Endothelial cell (in vitro differentiated cells): ENCODE measurements at regions not wholly inside any gene's neighbourhood (a gene's known extent, or its start where the extent isn't known, plus 50 kb on each side); places are given as distances from the start of the nearest gene placed in this dataset.
A peak's percentile ranks its signal among the peaks of the same experiment; 100 is the strongest.
"Not testable (repeated sequence)": the region's sequence is repeated elsewhere in the genome, so short reads cannot be mapped to it uniquely, and the experiment has no call there.

ENCODE experiments used
- DNase-seq: peaks from one replicate; pipeline ENCODE4 v3.0.0; 2021; ENCODE audit warnings: low spot score
- H3K27ac Mint-ChIP-seq: one replicate; pipeline ENCODE4 v1.8.0; 2021; ENCODE audit warnings: mixed read lengths, inconsistent platforms; ENCODE audit not compliant: unreplicated experiment
- H3K27me3 Mint-ChIP-seq: one replicate; pipeline ENCODE4 v1.8.0; 2021; ENCODE audit warnings: mild to moderate bottlenecking, moderate library complexity, mixed read lengths, inconsistent platforms; ENCODE audit not compliant: unreplicated experiment
- H3K36me3 Mint-ChIP-seq: one replicate; pipeline ENCODE4 v1.8.0; 2021; ENCODE audit warnings: mild to moderate bottlenecking, low read depth, mixed read lengths, inconsistent platforms; ENCODE audit not compliant: unreplicated experiment
- H3K4me1 Mint-ChIP-seq: one replicate; pipeline ENCODE4 v1.8.0; 2021; ENCODE audit warnings: mild to moderate bottlenecking, mixed read lengths, inconsistent platforms; ENCODE audit not compliant: unreplicated experiment
- H3K4me3 Mint-ChIP-seq: one replicate; pipeline ENCODE4 v1.8.0; 2021; ENCODE audit warnings: mild to moderate bottlenecking, mixed read lengths, inconsistent platforms; ENCODE audit not compliant: unreplicated experiment
- H3K9me3 Mint-ChIP-seq: one replicate; pipeline ENCODE4 v1.8.0; 2021; ENCODE audit warnings: mixed read lengths, inconsistent platforms; ENCODE audit not compliant: unreplicated experiment
- TF ChIP-seq, protein P1 (sequence below): fragments of 200-600 bp; sonication (generic); IDR thresholded peaks from one replicate; pipeline ENCODE4 v1.5.0; 2021; ENCODE audit warnings: antibody characterized with exemption; ENCODE audit not compliant: unreplicated experiment

DNA sequence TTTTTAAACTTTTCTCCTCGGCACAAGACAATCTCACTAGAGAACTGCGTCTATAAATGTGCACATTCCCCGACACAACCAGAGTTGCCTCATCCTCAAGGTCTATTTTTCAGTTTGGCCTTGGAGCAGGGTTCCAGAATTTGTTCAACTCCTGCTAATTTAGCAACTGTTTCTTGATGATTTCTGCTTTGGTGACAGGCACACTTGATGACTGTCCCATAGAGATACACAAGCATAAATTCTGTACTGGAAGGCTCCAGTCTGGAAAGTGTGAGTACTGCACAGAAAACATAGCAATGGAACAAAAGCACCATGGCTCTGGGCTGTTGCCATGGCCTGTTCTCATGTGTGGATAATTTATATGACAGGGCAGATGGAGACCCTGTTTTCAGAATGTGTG lies 379.6 kb upstream of the PDZRN3 start:
- H3K36me3 Mint-ChIP-seq = no peaks in the 10 kb centered on the region
- H3K27ac Mint-ChIP-seq = peak overlapping the region; percentile 64
- DNase-seq = no peak
- H3K9me3 Mint-ChIP-seq = no peaks in the 10 kb centered on the region
- TF ChIP-seq, protein P1, sequence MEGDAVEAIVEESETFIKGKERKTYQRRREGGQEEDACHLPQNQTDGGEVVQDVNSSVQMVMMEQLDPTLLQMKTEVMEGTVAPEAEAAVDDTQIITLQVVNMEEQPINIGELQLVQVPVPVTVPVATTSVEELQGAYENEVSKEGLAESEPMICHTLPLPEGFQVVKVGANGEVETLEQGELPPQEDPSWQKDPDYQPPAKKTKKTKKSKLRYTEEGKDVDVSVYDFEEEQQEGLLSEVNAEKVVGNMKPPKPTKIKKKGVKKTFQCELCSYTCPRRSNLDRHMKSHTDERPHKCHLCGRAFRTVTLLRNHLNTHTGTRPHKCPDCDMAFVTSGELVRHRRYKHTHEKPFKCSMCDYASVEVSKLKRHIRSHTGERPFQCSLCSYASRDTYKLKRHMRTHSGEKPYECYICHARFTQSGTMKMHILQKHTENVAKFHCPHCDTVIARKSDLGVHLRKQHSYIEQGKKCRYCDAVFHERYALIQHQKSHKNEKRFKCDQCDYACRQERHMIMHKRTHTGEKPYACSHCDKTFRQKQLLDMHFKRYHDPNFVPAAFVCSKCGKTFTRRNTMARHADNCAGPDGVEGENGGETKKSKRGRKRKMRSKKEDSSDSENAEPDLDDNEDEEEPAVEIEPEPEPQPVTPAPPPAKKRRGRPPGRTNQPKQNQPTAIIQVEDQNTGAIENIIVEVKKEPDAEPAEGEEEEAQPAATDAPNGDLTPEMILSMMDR = no peak
- H3K4me3 Mint-ChIP-seq = no peak overlapping the region
- H3K27me3 Mint-ChIP-seq = no peaks in the 10 kb centered on the region
- no peaks in the 10 kb centered on the region for H3K4me1 Mint-ChIP-seq

DNA sequence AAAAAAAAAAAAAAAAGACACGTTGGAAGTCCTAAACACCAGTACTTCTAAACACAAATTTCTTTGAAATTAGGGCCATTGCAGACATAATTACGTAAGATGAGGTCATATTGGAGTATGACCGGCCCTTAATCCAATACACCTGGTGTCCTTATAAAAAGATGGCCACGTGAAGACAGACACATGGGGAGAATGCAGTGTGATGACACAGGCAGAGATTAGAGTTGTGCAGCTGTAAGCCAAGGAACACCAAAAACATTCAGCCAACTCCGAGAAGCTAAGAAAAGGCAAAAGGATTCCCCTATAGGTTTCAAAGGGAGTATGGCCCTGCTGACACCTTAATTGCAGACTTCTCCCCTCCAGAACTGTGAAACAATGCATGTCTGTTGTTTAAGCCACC lies 379.0 kb upstream of the PDZRN3 start:
- Mint-ChIP-seq H3K9me3 (no peaks in the 10 kb centered on the region), H3K4me1 (no peaks in the 10 kb centered on the region), H3K27ac (no peak overlapping the region), H3K4me3 (no peak overlapping the region), H3K27me3 (no peaks in the 10 kb centered on the region), H3K36me3 (no peaks in the 10 kb centered on the region)
- DNase-seq = no peak
- TF ChIP-seq, protein P1 = no peak

DNA sequence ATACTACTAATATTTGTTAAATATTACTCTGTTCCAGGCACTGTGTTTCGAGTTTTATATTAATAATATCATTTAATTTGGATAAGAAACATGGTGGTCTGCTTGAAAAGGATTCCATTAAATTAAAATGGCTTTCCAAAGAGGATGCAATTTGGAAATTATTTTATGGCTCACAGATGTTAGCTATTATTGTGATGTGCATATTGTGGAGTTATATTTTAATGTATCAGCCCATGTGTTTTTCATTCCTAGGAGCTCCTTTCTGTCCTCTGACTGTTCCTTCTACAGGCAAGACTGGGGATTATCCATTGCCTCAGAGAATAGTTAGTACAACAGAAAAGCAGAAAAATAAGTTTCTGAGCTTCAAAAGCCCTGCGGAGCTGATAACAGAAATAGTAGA lies 376.7 kb upstream of the PDZRN3 start:
- no peak for DNase-seq
- H3K9me3 Mint-ChIP-seq = no peaks in the 10 kb centered on the region
- no peaks in the 10 kb centered on the region for H3K4me1 Mint-ChIP-seq
- no peak overlapping the region for H3K27ac Mint-ChIP-seq
- H3K4me3 Mint-ChIP-seq = no peak overlapping the region
- TF ChIP-seq, protein P1 = no peak
- H3K36me3 Mint-ChIP-seq = no peaks in the 10 kb centered on the region
- peaks cover 1% of the 10 kb centered on the region for H3K27me3 Mint-ChIP-seq

DNA sequence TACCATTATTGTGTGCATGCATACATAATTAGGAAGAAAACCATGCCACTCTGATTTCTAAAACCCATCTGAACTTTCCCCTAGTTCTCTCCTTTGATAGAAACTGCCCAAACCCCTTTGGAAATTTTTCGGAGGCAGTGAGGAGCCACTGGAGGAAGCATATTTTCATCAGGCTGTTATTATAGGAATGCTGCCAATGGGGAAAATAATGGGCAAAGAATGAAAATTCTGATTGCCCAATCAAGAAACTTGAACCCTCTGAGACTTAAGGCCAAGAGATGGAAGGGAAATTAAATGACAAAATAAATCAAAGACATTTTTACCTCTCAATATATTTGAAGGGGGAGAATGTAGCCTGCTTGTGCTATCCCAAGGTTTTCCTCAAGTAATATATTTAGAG lies 376.0 kb upstream of the PDZRN3 start:
- no peak overlapping the region for H3K4me3 Mint-ChIP-seq
- TF ChIP-seq, protein P1 = no peak
- DNase-seq = no peak
- H3K4me1 Mint-ChIP-seq = no peaks in the 10 kb centered on the region
- H3K27ac Mint-ChIP-seq = no peak overlapping the region
- peaks cover 1% of the 10 kb centered on the region for H3K27me3 Mint-ChIP-seq
- H3K9me3 Mint-ChIP-seq = no peaks in the 10 kb centered on the region
- H3K36me3 Mint-ChIP-seq = no peaks in the 10 kb centered on the region

DNA sequence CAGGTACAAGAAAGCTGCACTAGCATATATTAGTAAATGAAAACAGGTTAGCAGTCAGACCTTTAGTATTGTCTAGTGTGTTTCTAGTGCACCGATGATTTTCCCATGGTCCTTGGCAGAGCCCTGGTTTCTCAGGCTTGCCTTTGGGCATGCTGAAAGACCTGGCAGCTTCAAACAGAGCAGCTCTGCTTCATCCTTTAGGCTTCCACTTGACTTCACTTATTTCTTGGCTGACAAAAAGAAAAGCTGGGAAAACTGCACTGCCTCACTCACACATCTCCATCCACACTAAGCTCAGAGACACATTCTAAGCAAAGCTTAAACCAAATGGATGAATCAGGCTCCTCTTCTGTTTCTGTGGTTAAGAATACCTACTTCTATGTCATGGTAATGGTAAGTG lies 374.8 kb upstream of the PDZRN3 start:
- no peak overlapping the region for H3K27ac Mint-ChIP-seq
- no peaks in the 10 kb centered on the region for H3K36me3 Mint-ChIP-seq
- DNase-seq = no peak
- H3K27me3 Mint-ChIP-seq = peaks cover 3% of the 10 kb centered on the region
- no peaks in the 10 kb centered on the region for H3K9me3 Mint-ChIP-seq
- TF ChIP-seq, protein P1 = no peak
- H3K4me3 Mint-ChIP-seq = no peak overlapping the region
- H3K4me1 Mint-ChIP-seq = no peaks in the 10 kb centered on the region

DNA sequence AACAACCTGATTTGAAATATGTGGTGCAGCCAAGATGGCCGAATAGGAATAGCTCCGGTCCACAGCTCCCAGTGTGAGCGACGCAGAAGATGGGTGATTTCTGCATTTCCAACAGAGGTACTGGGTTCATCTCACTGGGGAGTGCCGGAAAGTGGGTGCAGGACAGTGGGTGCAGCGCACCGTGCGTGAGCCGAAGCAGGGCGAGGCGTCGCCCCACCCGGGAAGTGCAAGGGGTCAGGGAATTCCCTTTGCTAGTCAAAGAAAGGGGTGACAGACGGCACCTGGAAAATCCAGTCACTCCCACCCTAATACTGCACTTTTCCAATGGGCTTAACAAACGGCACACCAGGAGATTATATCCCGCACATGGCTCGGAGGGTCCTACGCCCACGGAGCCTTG lies 365.9 kb upstream of the PDZRN3 start:
- not testable (repeated sequence) for H3K9me3 Mint-ChIP-seq

More for the DNA sequence above, 365.9 kb upstream of the PDZRN3 start:
- DNase-seq, H3K4me3 Mint-ChIP-seq, H3K27ac Mint-ChIP-seq, H3K27me3 Mint-ChIP-seq, H3K36me3 Mint-ChIP-seq, H3K4me1 Mint-ChIP-seq: not testable (repeated sequence)
